Prostate gland (tissue), 2 donors: ENCODE measurements at regions not wholly inside any gene's neighbourhood (a gene's known extent, or its start where the extent isn't known, plus 50 kb on each side); places are given as distances from the start of the nearest gene placed in this dataset.

ENCODE experiments used
- DNase-seq: peaks from one replicate; pipeline ENCODE4 v3.0.0-alpha.2; 2019; ENCODE audit warnings: low spot score
- H3K27ac ChIP-seq, 2 donors: fragments of 200-600 bp; sonication (generic); 2 replicates each; pipeline ENCODE4 v1.5.1; 2017 to 2019
- H3K27me3 ChIP-seq: fragments of 200-600 bp; sonication (generic); replicated peaks from 2 replicates; pipeline ENCODE4 v1.5.1; 2019; ENCODE audit not compliant: insufficient read depth
- H3K36me3 ChIP-seq, 2 donors: fragments of 200-600 bp; sonication (generic); 1 replicate in 1 of 2; 2 replicates in 1 of 2; pipeline versions ENCODE4 v1.5.1 to v1.8.1; 2017 to 2019
- H3K4me1 ChIP-seq: fragments of 200-600 bp; sonication (generic); replicated peaks from 2 replicates; pipeline ENCODE4 v1.5.1; 2019
- H3K4me3 ChIP-seq, 2 donors: fragments of 200-600 bp; sonication (generic); 2 replicates each; pipeline ENCODE4 v1.5.1; 2017 to 2019
- H3K9me3 ChIP-seq: fragments of 200-600 bp; sonication (generic); 2 replicates; pipeline ENCODE4 v1.5.1; 2017
- POLR2A ChIP-seq: fragments of 450-650 bp; IDR thresholded peaks from one replicate; pipeline ENCODE4 v1.6.1; 2016; ENCODE audit warnings: antibody characterized with exemption, mild to moderate bottlenecking
- POLR2AphosphoS5 ChIP-seq: sonication (generic); formaldehyde crosslinking; IDR thresholded peaks from one replicate; pipeline ENCODE4 v1.6.1; 2017; ENCODE audit warnings: antibody characterized with exemption
- WGBS: methylation state at CpG from one replicate; pipeline ENCODE4 v1.1.5; 2018; 5-methylcytosine and 5-hydroxymethylcytosine counted together
- intact Hi-C: fragments of 100-400 bp; cut with DNase I; formaldehyde crosslinking; loops from one replicate; pipeline ENCODE4 v1.14.2; 2022
- TF ChIP-seq, protein P1 (sequence below), 4 experiments: fragments of 200-600 bp in 2 of 4; fragments of 450-650 bp in 2 of 4; sonication (generic) in 2 of 4; IDR thresholded peaks; 1 replicate in 3 of 4; 2 replicates in 1 of 4; pipeline ENCODE4 v1.5.1; 2016 to 2019; ENCODE audit warnings: antibody characterized with exemption in 4 of 4, mild to moderate bottlenecking in 2 of 4, moderate library complexity in 2 of 4

DNA sequence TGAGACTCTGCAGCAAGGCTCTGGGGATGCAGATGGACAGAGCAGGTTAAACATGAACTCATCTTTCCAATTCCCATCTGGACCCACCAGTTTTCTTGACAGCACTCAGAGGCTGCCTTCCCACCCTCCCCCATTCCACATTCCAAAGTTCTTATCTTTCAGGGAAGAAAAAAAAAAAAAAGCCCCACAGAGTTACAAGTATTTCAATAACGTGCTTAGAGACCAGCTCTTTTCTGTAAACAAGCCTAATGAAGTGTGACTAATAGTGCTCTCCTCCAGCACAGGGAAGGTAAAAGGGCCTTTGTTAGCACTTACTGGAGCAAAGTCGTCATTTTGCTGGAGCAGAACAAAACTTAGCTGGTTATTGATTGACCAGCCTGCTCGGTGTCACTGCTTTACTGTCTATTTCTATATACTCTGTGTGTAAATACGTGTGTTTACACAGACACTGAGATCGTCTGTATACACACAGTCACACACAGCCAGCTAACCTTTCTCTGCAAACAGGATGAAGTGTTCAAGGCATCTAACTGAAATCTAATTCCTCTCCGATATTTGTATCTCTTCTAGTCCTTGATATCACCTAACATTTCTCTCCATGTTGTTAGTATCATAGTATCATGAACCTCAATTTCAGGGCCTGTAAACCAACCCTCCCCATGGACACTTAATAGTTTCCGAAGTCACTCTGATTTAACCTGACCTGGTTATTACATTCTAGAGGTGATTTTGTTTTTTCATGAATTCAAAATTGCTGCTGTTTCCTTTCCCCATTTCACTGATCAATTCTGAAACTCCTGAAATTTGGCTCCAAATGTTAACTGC lies 84.9 kb downstream of the ZNF608 start:
- TF ChIP-seq, protein P1, sequence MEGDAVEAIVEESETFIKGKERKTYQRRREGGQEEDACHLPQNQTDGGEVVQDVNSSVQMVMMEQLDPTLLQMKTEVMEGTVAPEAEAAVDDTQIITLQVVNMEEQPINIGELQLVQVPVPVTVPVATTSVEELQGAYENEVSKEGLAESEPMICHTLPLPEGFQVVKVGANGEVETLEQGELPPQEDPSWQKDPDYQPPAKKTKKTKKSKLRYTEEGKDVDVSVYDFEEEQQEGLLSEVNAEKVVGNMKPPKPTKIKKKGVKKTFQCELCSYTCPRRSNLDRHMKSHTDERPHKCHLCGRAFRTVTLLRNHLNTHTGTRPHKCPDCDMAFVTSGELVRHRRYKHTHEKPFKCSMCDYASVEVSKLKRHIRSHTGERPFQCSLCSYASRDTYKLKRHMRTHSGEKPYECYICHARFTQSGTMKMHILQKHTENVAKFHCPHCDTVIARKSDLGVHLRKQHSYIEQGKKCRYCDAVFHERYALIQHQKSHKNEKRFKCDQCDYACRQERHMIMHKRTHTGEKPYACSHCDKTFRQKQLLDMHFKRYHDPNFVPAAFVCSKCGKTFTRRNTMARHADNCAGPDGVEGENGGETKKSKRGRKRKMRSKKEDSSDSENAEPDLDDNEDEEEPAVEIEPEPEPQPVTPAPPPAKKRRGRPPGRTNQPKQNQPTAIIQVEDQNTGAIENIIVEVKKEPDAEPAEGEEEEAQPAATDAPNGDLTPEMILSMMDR (IDR thresholded peaks at IDR 0.05), result no peak
- TF ChIP-seq POLR2A (no peak), POLR2AphosphoS5 (no peak)
- no peaks in the 10 kb centered on the region for H3K9me3 ChIP-seq
- H3K27ac ChIP-seq, result peak overlapping the region; percentile 30 to 31
- WGBS, result 32% methylated on average over 7 of the region's 7 CpGs
- H3K27me3 ChIP-seq, result no peaks in the 10 kb centered on the region
- no peak overlapping the region for H3K4me3 ChIP-seq
- no peak for DNase-seq
- H3K36me3 ChIP-seq, result no peaks in the 10 kb centered on the region
- intact Hi-C loops, result no loop called here
- H3K4me1 ChIP-seq, result peaks cover 3% of the 10 kb centered on the region

DNA sequence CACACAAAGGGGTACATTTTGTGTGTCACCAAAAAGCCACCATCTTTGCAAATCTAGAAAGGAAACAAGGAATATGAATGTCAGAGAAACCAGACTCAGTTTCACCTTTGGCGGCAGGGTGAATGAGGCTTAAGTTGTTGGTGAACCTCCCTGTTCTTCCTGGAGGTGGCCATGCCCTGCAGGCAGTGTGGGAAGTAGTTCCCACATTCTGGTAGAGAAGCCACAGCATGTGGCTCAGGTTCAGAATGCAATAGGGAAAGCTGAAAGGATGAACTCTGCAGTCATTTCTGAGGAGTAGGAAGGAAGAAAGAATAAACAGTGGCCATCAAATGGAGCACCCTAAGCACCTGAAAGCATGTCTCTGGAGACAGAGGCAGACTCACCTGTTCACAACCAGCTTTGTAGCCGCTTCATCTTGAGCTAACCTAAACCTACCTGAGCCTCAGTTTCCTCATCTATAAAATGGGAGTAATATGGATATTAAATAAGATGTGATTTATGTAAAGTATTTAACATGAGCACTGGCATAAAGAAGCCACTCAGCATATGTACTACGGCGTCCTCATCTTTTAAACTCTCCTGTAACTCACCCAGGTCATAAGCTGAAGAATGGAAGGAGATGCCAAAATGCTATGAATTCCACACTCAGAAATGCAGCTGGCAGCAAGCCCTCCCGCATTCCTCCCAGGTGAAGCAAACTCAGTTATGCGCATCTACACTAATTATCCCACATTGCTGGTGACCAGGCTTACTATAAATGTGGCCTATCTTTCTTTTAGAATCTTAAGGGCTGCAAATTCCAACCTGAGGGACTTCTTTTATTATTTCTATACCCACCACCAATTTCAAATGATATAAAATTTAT lies 86.0 kb downstream of the ZNF608 start:
- intact Hi-C loops, result no loop called here
- Histone ChIP-seq H3K36me3 (no peaks in the 10 kb centered on the region), H3K4me1 (peaks cover 8% of the 10 kb centered on the region), H3K27me3 (no peaks in the 10 kb centered on the region), H3K4me3 (no peak overlapping the region), H3K27ac (peak overlapping the region in 1 of 2 donors; percentile 19), H3K9me3 (no peaks in the 10 kb centered on the region)
- no peak for DNase-seq
- TF ChIP-seq POLR2AphosphoS5 (no peak), POLR2A (no peak)
- TF ChIP-seq, protein P1 (IDR thresholded peaks at IDR 0.05), result no peak
- 85% methylated on average over 6 of the region's 6 CpGs for WGBS

DNA sequence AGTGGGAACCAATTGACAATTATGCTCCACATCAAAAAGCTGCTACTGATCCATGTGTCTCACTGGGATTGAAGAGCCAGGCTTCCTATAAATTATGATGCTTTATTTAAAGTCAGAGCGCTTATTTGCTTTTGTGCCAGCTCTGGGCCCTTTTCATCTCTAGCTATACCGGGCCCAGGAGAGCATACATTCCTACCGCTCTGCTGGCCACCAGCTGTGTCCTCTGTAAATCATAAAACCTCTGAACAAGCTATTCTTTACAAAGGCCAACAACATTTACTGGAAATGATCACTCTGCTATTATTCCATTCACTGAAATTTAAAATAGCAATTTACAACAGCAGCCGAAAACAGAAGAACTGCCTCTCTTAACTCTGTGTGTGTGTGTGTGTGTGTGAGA lies 86.6 kb downstream of the ZNF608 start:
- H3K4me1 ChIP-seq, result peaks cover 8% of the 10 kb centered on the region
- no peaks in the 10 kb centered on the region for H3K9me3 ChIP-seq
- intact Hi-C loops, result no loop called here
- 27% methylated on average over 4 of the region's 4 CpGs for WGBS
- no peak overlapping the region for H3K4me3 ChIP-seq
- H3K36me3 ChIP-seq, result no peaks in the 10 kb centered on the region
- H3K27me3 ChIP-seq, result no peaks in the 10 kb centered on the region
- DNase-seq, result peak; percentile 25
- H3K27ac ChIP-seq, result peak overlapping the region in 1 of 2 donors; percentile 19
- TF ChIP-seq POLR2AphosphoS5, result no peak
- no peak for TF ChIP-seq POLR2A
- TF ChIP-seq, protein P1 (IDR thresholded peaks at IDR 0.05), result no peak

DNA sequence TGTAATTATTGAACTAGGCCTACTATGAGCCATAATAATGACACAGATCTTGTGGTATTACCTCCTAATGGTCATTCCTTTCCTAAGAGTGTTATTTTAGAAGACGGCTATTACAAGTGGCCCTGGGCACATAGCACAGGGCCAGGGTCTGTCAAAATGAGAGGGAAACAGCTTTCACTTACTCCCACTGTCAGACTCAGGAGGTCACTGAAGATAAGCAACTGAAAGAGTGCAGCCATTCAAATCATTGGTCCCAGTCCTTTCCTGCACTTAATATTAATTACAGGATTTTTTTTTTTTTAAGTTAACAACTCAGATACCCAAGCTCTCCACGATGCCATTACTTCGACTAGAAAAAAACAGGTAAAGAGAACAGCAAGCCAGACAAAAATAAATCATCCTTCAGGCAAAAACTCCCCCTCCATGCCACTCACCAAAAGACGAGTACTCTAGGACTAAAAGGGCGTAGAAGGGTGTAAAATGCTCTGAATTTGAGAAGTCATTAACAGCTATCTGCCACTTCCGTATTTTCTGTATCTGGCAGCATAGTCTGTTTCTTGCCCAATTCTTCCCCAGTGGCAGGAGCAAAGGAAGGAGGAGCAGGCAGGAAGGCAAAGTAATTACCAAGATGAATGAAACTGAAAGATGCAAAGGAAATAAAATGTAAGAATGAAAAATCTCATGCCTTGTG lies 87.4 kb downstream of the ZNF608 start:
- Histone ChIP-seq H3K4me1 (peaks cover 8% of the 10 kb centered on the region), H3K27me3 (no peaks in the 10 kb centered on the region), H3K4me3 (no peak overlapping the region), H3K9me3 (no peaks in the 10 kb centered on the region), H3K36me3 (no peaks in the 10 kb centered on the region), H3K27ac (no peak overlapping the region)
- TF ChIP-seq, protein P1 (IDR thresholded peaks at IDR 0.05), result no peak
- TF ChIP-seq POLR2AphosphoS5 (no peak), POLR2A (no peak)
- no peak for DNase-seq
- WGBS, result 71% methylated on average over 6 of the region's 6 CpGs
- intact Hi-C loops, result no loop called here
